ENCODE measurements at regions not wholly inside any gene's neighbourhood (a gene's known extent, or its start where the extent isn't known, plus 50 kb on each side); places are given as distances from the start of the nearest gene placed in this dataset.
A peak's percentile ranks its signal among the peaks of the same experiment; 100 is the strongest.
"Not testable (repeated sequence)": the region's sequence is repeated elsewhere in the genome, so short reads cannot be mapped to it uniquely, and the experiment has no call there.

DNA sequence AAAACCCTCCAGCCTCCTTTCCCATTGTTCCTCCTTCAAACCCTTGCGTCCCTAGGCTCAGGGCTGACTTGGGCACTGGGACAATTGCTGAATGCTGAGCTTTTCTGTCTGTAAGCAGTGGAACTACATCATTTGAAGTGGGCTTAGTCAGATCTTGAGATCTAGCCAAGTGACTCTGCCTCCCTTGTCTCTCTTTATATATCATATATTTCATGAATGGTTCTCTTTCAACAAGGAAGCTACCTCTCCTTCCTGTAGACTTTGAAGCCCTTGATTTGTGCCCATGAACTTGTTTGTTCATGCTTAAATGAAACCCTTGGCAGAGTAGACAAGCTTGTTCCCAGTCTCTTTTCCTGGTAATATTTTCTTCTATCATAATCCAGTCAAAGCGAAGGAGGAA is 60.0 kb upstream of the KIF13A start:
- no peak for FAIRE-seq
- H3K4me3 ChIP-seq (ENCODE audit: low read depth in 1 of 3, low read length in 3 of 3) = no peak overlapping the region
- H3K27me3 ChIP-seq (ENCODE audit: control insufficient read depth in 3 of 3, insufficient read depth in 3 of 3, low read length in 3 of 3) = no peaks in the 10 kb centered on the region
- no peaks in the 10 kb centered on the region for H3K9me3 ChIP-seq (ENCODE audit: control insufficient read depth in 2 of 2, insufficient read depth in 1 of 2, low read depth in 1 of 2, low read length in 1 of 2)
- no peaks in the 10 kb centered on the region for H3K36me3 ChIP-seq (ENCODE audit: control insufficient read depth in 3 of 3, insufficient read depth in 2 of 3, low read depth in 1 of 3, low read length in 3 of 3)
- no peak overlapping the region for H3K27ac ChIP-seq (ENCODE audit: low read depth in 1 of 3, low read length in 2 of 3)
- no peaks in the 10 kb centered on the region for H3K4me1 ChIP-seq (ENCODE audit: control insufficient read depth in 3 of 3, insufficient read depth in 2 of 3, low read depth in 1 of 3, low read length in 2 of 3)
- WGBS, 3 donors = 47 to 68% (median 68%) methylated on average over 2 of the region's 2 CpGs
- DNase-seq = peak in 1 of 2 donors; percentile 55

GRCh38 chr6:18045507-18045906 is 58.1 kb upstream of the KIF13A start:
- H3K9me3 ChIP-seq (ENCODE audit: control insufficient read depth in 2 of 2, insufficient read depth in 1 of 2, low read depth in 1 of 2, low read length in 1 of 2) = no peaks in the 10 kb centered on the region
- no peaks in the 10 kb centered on the region for H3K36me3 ChIP-seq (ENCODE audit: control insufficient read depth in 3 of 3, insufficient read depth in 2 of 3, low read depth in 1 of 3, low read length in 3 of 3)
- no peak overlapping the region for H3K27ac ChIP-seq (ENCODE audit: low read depth in 1 of 3, low read length in 2 of 3)
- no peaks in the 10 kb centered on the region for H3K4me1 ChIP-seq (ENCODE audit: control insufficient read depth in 3 of 3, insufficient read depth in 2 of 3, low read depth in 1 of 3, low read length in 2 of 3)
- no peak overlapping the region for H3K4me3 ChIP-seq (ENCODE audit: low read depth in 1 of 3, low read length in 3 of 3)
- FAIRE-seq = no peak
- no peaks in the 10 kb centered on the region for H3K27me3 ChIP-seq (ENCODE audit: control insufficient read depth in 3 of 3, insufficient read depth in 3 of 3, low read length in 3 of 3)
- DNase-seq = no peak

- H3K4me1 ChIP-seq (ENCODE audit: control insufficient read depth in 3 of 3, insufficient read depth in 2 of 3, low read depth in 1 of 3, low read length in 2 of 3) = no peaks in the 10 kb centered on the region
- no peaks in the 10 kb centered on the region for H3K36me3 ChIP-seq (ENCODE audit: control insufficient read depth in 3 of 3, insufficient read depth in 2 of 3, low read depth in 1 of 3, low read length in 3 of 3)
- H3K27ac ChIP-seq (ENCODE audit: low read depth in 1 of 3, low read length in 2 of 3) = no peak overlapping the region
- FAIRE-seq (no peak), DNase-seq (no peak)
- 81 to 85% (median 84%) methylated on average over 11 of the region's 11 CpGs for WGBS, 3 donors
- H3K9me3 ChIP-seq (ENCODE audit: control insufficient read depth in 2 of 2, insufficient read depth in 1 of 2, low read depth in 1 of 2, low read length in 1 of 2) = no peaks in the 10 kb centered on the region
- H3K27me3 ChIP-seq (ENCODE audit: control insufficient read depth in 3 of 3, insufficient read depth in 3 of 3, low read length in 3 of 3) = no peaks in the 10 kb centered on the region
- no peak overlapping the region for H3K4me3 ChIP-seq (ENCODE audit: low read depth in 1 of 3, low read length in 3 of 3)
Observed at GRCh38 chr6:18044108-18044783, 56.8 kb upstream of the KIF13A start.

- no peak for DNase-seq
- WGBS, 3 donors = 74 to 89% (median 75%) methylated on average over 8 of the region's 8 CpGs
Observed at GRCh38 chr6:18042536-18043145, 55.2 kb upstream of the KIF13A start.

GRCh38 chr6:18039481-18039880 is 52.0 kb upstream of the KIF13A start:
- H3K4me3 ChIP-seq (ENCODE audit: low read depth in 1 of 3, low read length in 3 of 3) = no peak overlapping the region
- FAIRE-seq = no peak
- H3K36me3 ChIP-seq (ENCODE audit: control insufficient read depth in 3 of 3, insufficient read depth in 2 of 3, low read depth in 1 of 3, low read length in 3 of 3) = no peaks in the 10 kb centered on the region
- H3K4me1 ChIP-seq (ENCODE audit: control insufficient read depth in 3 of 3, insufficient read depth in 2 of 3, low read depth in 1 of 3, low read length in 2 of 3) = no peaks in the 10 kb centered on the region
- 78 to 87% (median 84%) methylated on average over 3 of the region's 3 CpGs for WGBS, 3 donors
- no peaks in the 10 kb centered on the region for H3K27me3 ChIP-seq (ENCODE audit: control insufficient read depth in 3 of 3, insufficient read depth in 3 of 3, low read length in 3 of 3)
- no peak overlapping the region for H3K27ac ChIP-seq (ENCODE audit: low read depth in 1 of 3, low read length in 2 of 3)
- H3K9me3 ChIP-seq (ENCODE audit: control insufficient read depth in 2 of 2, insufficient read depth in 1 of 2, low read depth in 1 of 2, low read length in 1 of 2) = peaks cover 0 to 4% of the 10 kb centered on the region in 2 donors
- no peak for DNase-seq

More at GRCh38 chr6:18042536-18043145, 55.2 kb upstream of the KIF13A start:
- H3K4me1 ChIP-seq (ENCODE audit: control insufficient read depth in 3 of 3, insufficient read depth in 2 of 3, low read depth in 1 of 3, low read length in 2 of 3) = no peaks in the 10 kb centered on the region
- H3K9me3 ChIP-seq (ENCODE audit: control insufficient read depth in 2 of 2, insufficient read depth in 1 of 2, low read depth in 1 of 2, low read length in 1 of 2) = no peaks in the 10 kb centered on the region
- FAIRE-seq = no peak
- H3K27ac ChIP-seq (ENCODE audit: low read depth in 1 of 3, low read length in 2 of 3) = no peak overlapping the region
- H3K36me3 ChIP-seq (ENCODE audit: control insufficient read depth in 3 of 3, insufficient read depth in 2 of 3, low read depth in 1 of 3, low read length in 3 of 3) = no peaks in the 10 kb centered on the region
- H3K27me3 ChIP-seq (ENCODE audit: control insufficient read depth in 3 of 3, insufficient read depth in 3 of 3, low read length in 3 of 3) = no peaks in the 10 kb centered on the region
- H3K4me3 ChIP-seq (ENCODE audit: low read depth in 1 of 3, low read length in 3 of 3) = no peak overlapping the region

DNA sequence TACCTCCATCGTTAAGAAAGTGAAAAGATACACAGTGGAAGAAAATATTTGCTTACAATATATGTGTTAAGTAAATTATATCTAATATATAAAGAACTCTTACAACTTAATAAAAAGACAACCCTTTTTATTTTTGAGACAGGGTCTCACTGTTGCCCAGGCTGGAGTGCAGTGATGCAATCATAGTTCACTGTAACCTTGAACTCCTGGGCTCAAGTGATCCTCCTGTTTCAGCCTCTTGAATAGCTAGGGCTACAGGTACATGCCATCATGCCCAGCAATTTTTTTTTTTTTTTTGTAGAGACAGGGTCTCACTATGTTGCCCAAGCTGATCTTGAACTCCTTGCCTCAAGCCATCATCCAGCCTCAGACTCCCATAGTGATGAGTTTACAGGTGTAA is 50.8 kb upstream of the KIF13A start:
- not testable (repeated sequence) for H3K36me3 ChIP-seq (ENCODE audit: control insufficient read depth in 3 of 3, insufficient read depth in 2 of 3, low read depth in 1 of 3, low read length in 3 of 3); H3K4me1 ChIP-seq (ENCODE audit: control insufficient read depth in 3 of 3, insufficient read depth in 2 of 3, low read depth in 1 of 3, low read length in 2 of 3); H3K27ac ChIP-seq (ENCODE audit: low read depth in 1 of 3, low read length in 2 of 3); H3K4me3 ChIP-seq (ENCODE audit: low read depth in 1 of 3, low read length in 3 of 3); H3K27me3 ChIP-seq (ENCODE audit: control insufficient read depth in 3 of 3, insufficient read depth in 3 of 3, low read length in 3 of 3); FAIRE-seq; DNase-seq; H3K9me3 ChIP-seq (ENCODE audit: control insufficient read depth in 2 of 2, insufficient read depth in 1 of 2, low read depth in 1 of 2, low read length in 1 of 2)
- WGBS, 3 donors = 91 to 97% (median 95%) methylated on average over 1 of the region's 1 CpG

Measured in small intestine (tissue), 7 donors.